T-helper 1 cell treated with Interleukin-12 subunit alpha and Interleukin-12 subunit beta and Interleukin-4 antibody, amounts not matched to agents 30 μg/mL and 1 μg/mL, for 36 hours (primary cell): ENCODE measurements at regions not wholly inside any gene's neighbourhood (a gene's known extent, or its start where the extent isn't known, plus 50 kb on each side); places are given as distances from the start of the nearest gene placed in this dataset.

Source experiments
- H3K27ac Mint-ChIP-seq: one replicate; pipeline ENCODE4 v1.8.0; 2021; ENCODE audit warnings: mild to moderate bottlenecking, mixed read lengths
- H3K27me3 Mint-ChIP-seq: one replicate; pipeline ENCODE4 v1.8.0; 2021; ENCODE audit warnings: low read depth, mixed read lengths
- H3K36me3 Mint-ChIP-seq: one replicate; pipeline ENCODE4 v1.8.0; 2021; ENCODE audit warnings: low read depth, mixed read lengths
- H3K4me1 Mint-ChIP-seq: one replicate; pipeline ENCODE4 v1.8.0; 2021; ENCODE audit warnings: low read depth, mixed read lengths
- H3K4me3 Mint-ChIP-seq: one replicate; pipeline ENCODE4 v1.8.0; 2021; ENCODE audit warnings: mild to moderate bottlenecking, moderate library complexity, mixed read lengths
- H3K9me3 Mint-ChIP-seq: one replicate; pipeline ENCODE4 v1.8.0; 2021; ENCODE audit warnings: mixed read lengths

DNA sequence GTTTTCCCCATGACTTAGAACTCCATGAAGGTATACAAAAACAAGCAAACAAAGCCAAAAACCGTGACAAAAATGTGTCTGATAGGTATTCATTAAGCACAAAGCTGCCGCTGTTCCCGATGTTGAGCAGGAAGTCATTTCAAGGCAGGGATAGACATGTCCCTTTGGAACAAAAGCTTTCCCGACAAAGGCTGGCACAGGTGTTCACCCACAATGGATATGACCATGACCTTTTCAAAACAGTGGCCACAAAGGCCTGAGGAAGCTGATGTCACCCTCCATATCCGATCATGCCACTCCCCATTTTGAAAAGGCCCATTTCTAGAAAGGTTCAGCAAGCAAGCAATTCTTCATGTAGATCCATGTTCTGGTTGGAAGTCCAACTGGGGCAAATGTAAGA lies 279.1 kb downstream of the BTG1 start:
- peaks cover 9% of the 10 kb centered on the region for H3K4me1 Mint-ChIP-seq
- H3K9me3 Mint-ChIP-seq = peaks cover 6% of the 10 kb centered on the region
- H3K27me3 Mint-ChIP-seq = no peaks in the 10 kb centered on the region
- no peak overlapping the region for H3K4me3 Mint-ChIP-seq
- peaks cover 1% of the 10 kb centered on the region for H3K36me3 Mint-ChIP-seq
- H3K27ac Mint-ChIP-seq = no peak overlapping the region

DNA sequence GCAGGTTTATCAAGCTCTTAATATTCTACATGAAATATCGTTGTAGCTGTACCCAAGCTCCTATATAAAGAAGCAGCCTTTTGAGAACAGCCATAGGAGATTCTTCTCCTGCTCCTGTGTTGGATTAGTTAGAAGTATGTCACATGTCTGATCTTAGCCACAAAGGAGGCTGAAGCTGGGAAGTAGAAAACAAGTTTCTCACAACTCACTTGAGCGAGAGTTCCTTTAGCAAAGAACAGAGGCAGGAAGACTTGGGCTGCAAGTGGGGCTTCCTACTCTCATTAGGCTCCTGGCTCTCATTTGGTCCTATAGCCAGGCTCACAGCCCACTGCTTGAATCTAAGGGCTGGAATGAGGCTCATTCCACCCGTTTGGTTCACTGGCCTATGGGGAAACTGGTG lies 281.9 kb downstream of the BTG1 start:
- H3K27me3 Mint-ChIP-seq = no peaks in the 10 kb centered on the region
- no peak overlapping the region for H3K4me3 Mint-ChIP-seq
- H3K36me3 Mint-ChIP-seq = peaks cover 2% of the 10 kb centered on the region
- H3K27ac Mint-ChIP-seq = no peak overlapping the region
- peaks cover 9% of the 10 kb centered on the region for H3K9me3 Mint-ChIP-seq
- H3K4me1 Mint-ChIP-seq = no peaks in the 10 kb centered on the region

DNA sequence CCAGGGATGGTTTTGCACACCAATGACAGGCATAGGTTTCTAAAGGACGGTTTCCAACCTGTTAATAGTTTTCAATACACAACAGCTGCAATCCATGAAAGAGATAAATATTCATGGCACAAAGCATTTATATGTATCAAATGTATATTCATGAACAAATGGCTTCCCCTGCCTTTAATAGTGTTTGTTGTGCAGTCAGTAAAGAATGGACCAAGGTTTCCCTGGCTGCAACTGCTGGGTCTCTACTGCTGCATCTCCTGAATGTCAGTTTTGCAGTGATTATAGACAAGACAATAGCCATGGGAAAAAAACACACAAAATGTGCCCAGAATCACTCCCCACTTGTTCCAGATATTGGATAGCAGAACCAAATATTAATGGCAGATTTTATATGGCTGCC lies 284.1 kb downstream of the BTG1 start:
- Mint-ChIP-seq H3K27me3 (no peaks in the 10 kb centered on the region), H3K4me3 (no peak overlapping the region), H3K9me3 (peaks cover 9% of the 10 kb centered on the region), H3K4me1 (no peaks in the 10 kb centered on the region), H3K27ac (no peak overlapping the region), H3K36me3 (peaks cover 1% of the 10 kb centered on the region)

DNA sequence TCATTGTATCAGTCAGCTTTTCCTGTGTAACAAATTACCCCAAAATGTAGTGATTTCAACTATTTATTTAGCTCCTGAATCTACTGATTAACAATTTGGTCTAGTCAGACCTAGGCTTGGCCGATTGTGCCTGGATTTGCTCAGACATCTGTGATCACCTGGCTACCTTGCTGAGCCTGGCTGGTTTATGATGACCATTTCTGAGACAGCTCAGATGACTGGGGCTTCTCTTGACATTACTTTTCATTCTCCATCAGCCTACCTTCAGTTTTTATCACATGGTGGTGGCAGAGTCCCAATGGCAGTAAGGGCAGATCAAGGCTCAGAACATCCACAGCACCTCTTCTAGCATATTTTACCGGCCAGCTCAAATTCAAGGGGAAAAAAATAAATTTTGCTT lies 286.3 kb downstream of the BTG1 start:
- Mint-ChIP-seq H3K9me3 (peaks cover 4% of the 10 kb centered on the region), H3K36me3 (peaks cover 1% of the 10 kb centered on the region), H3K27me3 (no peaks in the 10 kb centered on the region), H3K4me3 (no peak overlapping the region), H3K27ac (no peak overlapping the region), H3K4me1 (no peaks in the 10 kb centered on the region)

DNA sequence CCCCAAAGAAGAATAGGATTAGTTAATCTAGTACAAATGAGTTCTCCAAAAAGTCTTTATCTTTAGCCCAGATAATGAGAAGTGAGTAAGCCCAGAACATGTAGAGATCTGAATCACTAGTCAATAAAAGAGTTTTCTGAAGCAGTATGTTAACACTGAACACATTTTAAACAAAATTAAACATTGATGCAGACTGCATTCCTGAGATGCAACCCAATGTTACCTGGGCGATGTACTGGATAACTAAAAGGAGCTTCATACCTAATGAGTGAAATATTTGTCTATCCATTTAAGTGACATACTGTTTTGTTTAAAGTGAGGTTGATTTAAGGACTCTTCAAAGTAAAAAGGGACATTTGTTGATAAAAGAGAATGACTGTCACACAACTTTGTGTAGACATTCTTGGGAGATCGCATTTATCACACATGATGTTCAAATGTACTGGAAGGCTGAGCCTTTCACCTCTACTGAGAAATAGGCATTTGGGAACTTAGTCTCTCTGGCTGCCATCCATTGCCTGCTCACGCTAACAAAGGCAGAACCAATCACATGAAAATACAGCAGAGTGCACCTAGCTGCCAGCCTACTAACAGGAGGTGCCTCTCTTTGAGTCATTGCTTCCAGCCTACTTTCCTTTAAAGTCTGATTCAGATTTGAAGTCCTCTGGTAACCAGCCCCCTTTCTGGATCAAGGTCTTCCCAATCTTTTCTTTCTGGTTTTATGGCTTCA lies 287.7 kb downstream of the BTG1 start:
- Mint-ChIP-seq H3K27me3 (peaks cover 4% of the 10 kb centered on the region), H3K4me1 (no peaks in the 10 kb centered on the region), H3K27ac (no peak overlapping the region), H3K4me3 (no peak overlapping the region), H3K9me3 (peaks cover 4% of the 10 kb centered on the region), H3K36me3 (peaks cover 1% of the 10 kb centered on the region)

DNA sequence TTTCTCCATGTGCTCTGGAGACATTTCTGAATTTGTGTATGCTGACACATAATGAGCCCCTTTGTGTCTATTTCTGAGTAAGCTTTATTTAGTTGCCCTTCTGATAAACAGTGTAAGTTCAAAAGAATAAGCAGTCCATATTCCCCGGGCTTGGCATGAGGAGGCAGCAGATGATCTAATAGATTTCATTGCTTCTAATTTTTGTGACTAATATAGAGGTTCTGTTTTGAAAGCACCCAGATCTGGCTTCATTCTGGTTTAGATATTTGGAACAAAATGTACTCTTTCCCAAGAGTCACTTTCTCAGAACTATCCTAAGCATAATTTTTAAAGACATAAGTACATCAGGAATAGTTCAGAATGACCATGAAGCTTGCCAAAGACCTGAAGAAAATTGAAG lies 290.9 kb downstream of the BTG1 start:
- Mint-ChIP-seq H3K36me3 (no peaks in the 10 kb centered on the region), H3K9me3 (peaks cover 4% of the 10 kb centered on the region)

DNA sequence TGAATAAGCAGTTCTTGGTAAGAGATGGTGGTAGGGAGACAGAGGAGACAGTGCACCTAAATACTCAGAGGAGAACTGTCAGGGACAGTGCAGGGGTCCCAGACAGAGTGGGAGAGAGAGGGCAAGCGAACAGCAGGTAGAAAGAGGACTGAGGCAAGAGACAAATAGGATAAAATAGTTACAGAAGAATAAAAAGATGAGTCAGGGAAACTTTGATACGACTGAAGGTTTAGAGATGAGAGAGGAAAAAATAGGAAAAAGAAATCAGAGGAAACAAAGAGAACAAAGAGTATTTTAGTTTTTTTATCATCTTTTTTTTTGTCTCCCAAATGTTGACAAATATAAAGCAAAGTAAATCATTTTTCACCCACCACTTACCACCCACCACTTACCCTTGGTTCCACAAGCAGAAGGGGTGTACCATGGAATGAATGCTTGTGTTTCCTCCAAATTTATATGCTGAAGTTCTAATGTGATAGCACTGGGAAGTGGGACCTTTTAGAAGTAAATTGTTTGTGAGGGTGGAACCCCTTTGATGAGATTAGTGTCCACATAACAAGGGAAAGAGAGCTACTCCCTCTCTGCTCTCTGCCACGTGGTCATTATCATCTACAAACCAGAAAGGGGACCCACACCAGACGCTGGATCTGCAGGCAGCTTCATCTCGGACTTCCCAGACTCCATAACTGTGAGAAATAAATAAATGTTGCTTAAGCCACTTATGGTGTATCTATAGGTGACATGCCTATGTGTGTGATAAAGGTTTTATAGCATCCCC lies 292.1 kb downstream of the BTG1 start:
- no peak overlapping the region for H3K27ac Mint-ChIP-seq
- no peaks in the 10 kb centered on the region for H3K36me3 Mint-ChIP-seq
- H3K27me3 Mint-ChIP-seq = peaks cover 4% of the 10 kb centered on the region
- H3K4me3 Mint-ChIP-seq = no peak overlapping the region
- H3K9me3 Mint-ChIP-seq = peaks cover under 1% of the 10 kb centered on the region
- peaks cover 6% of the 10 kb centered on the region for H3K4me1 Mint-ChIP-seq

More for the DNA sequence above, 290.9 kb downstream of the BTG1 start:
- Mint-ChIP-seq H3K27ac (no peak overlapping the region), H3K4me3 (no peak overlapping the region), H3K27me3 (peaks cover 4% of the 10 kb centered on the region), H3K4me1 (peaks cover 6% of the 10 kb centered on the region)

DNA sequence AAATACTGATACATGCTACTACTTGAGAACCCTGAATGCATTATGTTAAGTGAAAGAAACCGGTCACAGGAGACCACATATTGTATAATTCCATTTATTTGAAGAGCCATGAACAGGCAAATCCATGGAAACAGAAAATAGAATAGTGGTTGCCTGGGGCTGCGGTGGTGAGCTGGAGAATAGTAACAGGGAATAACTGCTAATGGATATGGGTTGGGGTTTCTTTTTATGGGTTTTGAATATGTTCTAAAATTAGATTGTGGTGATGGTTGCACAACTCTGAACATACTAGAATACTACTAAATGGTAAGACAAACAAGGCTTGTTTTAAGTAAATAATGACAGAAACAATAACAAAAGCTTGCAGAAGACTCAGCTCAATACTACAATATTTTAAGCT lies 293.0 kb downstream of the BTG1 start:
- Mint-ChIP-seq H3K27me3 (peaks cover 4% of the 10 kb centered on the region), H3K27ac (no peak overlapping the region), H3K36me3 (no peaks in the 10 kb centered on the region), H3K4me3 (no peak overlapping the region), H3K4me1 (peaks cover 6% of the 10 kb centered on the region), H3K9me3 (peaks cover 3% of the 10 kb centered on the region)

DNA sequence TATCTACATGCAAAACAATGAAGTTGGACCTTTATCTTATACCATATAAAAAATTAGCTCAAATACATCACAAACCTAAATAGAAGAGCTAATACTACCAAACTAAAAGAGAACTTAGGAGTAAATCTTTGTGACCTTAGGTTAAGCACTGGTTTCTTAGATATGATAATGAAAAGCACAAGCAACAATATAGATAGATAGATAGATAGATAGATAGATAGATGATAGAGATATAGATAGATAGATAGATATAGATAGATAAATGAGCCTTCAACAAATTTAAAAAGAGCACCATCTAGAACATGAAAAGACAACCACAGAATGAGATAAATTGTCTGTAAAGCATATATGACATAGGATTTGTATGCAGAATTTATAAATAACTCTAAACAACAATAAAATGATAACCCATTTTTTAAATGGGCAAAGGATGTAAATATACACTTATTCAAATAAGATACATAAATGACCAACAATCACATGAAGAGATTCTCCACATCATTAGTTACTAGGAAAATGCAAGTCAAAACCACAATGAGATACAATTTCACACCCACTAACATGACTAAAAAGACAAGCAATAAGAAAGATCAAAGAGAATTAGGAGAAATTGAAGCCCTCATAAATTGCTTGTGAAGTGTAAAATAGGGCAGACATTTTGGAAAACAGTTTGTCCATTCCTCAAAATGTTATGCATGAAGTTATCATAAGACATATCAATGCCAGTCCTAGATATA lies 293.7 kb downstream of the BTG1 start:
- H3K27ac Mint-ChIP-seq = no peak overlapping the region
- no peak overlapping the region for H3K4me3 Mint-ChIP-seq
- H3K27me3 Mint-ChIP-seq = peaks cover 8% of the 10 kb centered on the region
- H3K4me1 Mint-ChIP-seq = peaks cover 6% of the 10 kb centered on the region
- H3K9me3 Mint-ChIP-seq = peaks cover 3% of the 10 kb centered on the region
- no peaks in the 10 kb centered on the region for H3K36me3 Mint-ChIP-seq

DNA sequence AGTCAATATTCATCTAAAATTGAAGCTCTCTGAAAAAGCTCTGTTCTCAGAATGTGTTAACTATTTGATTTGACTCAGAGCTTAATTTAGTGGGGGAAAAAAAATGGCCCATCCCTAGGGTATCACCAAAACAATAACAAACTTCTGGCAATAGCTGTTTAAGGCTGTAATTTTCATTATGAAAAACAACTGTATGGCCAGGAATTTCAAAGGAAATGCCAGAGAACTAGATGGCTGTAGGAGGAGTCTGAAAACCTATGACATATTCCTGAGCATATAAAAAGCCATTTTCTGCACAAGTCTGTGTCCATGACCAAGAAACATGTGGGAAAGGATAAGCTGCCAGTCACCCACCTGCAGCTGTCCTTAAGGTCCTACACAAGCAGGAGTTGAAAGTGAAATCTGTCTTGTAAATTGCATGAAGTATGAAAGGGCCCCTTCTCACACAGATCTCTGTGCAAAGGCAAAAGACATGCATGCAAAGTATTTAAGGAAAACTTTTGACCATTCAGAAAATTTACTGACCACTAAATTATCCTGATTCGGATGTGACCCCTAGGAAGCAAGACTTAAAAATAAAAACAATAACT lies 299.1 kb downstream of the BTG1 start:
- Mint-ChIP-seq H3K36me3 (no peaks in the 10 kb centered on the region), H3K4me1 (no peaks in the 10 kb centered on the region), H3K27ac (no peak overlapping the region), H3K4me3 (no peak overlapping the region), H3K9me3 (peaks cover 11% of the 10 kb centered on the region), H3K27me3 (peaks cover 3% of the 10 kb centered on the region)

DNA sequence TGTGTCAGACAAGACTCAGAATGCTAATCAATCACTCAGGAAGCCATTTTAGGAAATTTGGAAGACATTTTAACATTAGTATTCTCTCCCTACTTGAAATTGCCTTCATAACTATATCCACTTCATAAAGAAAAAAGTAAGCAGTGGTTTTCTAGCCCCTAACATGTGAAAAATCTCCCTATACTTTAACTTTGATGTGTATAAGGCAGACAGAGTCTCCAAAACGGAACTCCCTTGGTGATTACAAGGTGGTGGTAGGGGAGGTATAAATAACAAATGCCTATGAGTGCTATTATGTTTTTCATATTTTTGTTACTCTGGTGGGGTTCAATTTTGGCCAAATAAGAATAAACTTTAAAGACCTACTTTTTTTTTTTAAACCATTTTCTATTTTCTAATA lies 300.3 kb downstream of the BTG1 start:
- Mint-ChIP-seq H3K9me3 (peaks cover 11% of the 10 kb centered on the region), H3K27ac (no peak overlapping the region), H3K4me1 (no peaks in the 10 kb centered on the region), H3K4me3 (no peak overlapping the region), H3K27me3 (peaks cover 3% of the 10 kb centered on the region), H3K36me3 (no peaks in the 10 kb centered on the region)

DNA sequence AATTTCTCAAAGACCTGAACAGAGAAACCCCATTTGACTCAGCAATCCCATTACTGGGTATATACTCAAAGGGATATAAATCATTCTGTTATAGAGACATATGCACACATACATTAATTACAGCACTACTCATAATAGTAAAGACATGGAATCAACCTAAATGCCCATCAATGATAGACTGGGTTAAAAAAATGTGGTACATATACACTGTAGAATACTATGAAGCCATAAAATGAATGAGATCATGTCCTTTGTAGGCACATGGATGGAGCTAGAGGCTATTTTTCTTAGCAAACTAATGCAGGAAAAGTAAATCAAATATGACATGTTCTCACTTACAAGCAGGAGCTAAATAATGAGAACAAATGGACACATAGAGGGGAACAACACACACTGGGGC lies 303.8 kb downstream of the BTG1 start:
- H3K36me3 Mint-ChIP-seq = no peaks in the 10 kb centered on the region
- no peaks in the 10 kb centered on the region for H3K27me3 Mint-ChIP-seq
- no peak overlapping the region for H3K4me3 Mint-ChIP-seq
- no peak overlapping the region for H3K27ac Mint-ChIP-seq
- no peaks in the 10 kb centered on the region for H3K4me1 Mint-ChIP-seq
- peaks cover 8% of the 10 kb centered on the region for H3K9me3 Mint-ChIP-seq

DNA sequence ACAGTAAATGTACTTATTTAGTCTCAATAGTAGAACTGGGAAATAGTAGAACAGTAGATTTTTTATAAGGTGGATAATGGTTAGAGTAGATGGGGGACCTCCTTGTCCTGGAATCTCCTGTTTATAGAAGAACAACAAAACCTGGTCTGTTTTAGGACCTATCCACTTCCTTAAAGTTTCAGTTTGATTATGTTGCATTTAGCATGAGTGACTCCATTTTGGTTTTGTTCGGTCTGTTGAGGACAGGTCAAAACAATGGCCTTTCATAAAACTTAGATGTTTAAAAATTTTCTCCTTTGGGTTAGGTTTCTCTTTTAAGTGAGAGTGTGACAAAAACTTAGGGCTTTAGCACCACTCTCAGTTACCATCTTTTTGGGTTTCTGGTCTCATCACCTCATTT lies 308.9 kb downstream of the BTG1 start:
- Mint-ChIP-seq H3K27ac (no peak overlapping the region), H3K4me1 (peaks cover 1% of the 10 kb centered on the region), H3K9me3 (peaks cover 5% of the 10 kb centered on the region), H3K4me3 (no peak overlapping the region), H3K36me3 (no peaks in the 10 kb centered on the region), H3K27me3 (no peaks in the 10 kb centered on the region)

DNA sequence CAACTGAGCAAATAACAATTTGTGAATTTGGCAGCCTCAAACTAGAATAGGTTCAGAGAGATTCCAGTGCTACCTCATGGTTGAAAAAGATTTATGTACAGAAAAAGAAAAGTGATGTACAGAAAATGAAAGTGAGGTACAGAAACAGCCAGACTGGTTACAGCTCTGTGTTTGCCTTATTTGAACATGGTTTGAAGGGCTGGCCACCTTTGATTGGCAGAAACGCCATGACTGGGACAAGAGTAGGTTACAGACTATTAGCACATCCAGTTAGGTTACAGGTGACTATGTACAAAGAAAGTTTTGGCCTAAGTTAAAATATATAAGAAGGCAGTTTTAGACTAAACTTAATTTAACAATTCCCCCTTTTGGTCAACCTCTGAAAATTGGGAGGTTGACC lies 309.4 kb downstream of the BTG1 start:
- Mint-ChIP-seq H3K27me3 (no peaks in the 10 kb centered on the region), H3K27ac (no peak overlapping the region)

More for the DNA sequence above, 309.4 kb downstream of the BTG1 start:
- Mint-ChIP-seq H3K4me1 (peaks cover 1% of the 10 kb centered on the region), H3K4me3 (no peak overlapping the region), H3K9me3 (peaks cover 5% of the 10 kb centered on the region), H3K36me3 (no peaks in the 10 kb centered on the region)
